ENCODE measurements at regions not wholly inside any gene's neighbourhood (a gene's known extent, or its start where the extent isn't known, plus 50 kb on each side); places are given as distances from the start of the nearest gene placed in this dataset.

DNA sequence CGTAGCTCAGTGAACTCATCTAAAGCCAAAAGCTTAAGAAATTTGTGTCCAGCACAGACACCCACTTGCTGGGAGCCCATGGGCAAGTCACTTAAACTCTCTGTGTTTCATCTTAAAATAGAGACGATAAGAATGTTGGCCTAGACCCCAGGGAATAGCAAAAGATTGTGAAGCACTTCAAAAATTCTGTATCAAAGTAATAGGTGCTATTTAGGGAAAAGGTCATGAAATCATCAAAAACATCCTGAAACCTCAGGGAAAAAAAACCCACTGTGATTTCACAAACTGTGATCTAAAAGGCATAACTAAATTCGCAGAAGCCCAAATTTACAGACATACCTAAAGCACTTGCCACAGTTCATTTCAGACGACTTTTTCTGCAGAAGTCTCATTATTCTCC lies 278.3 kb downstream of the NR2F1-AS1 start:
- TF ChIP-seq POLR2A (IDR thresholded peaks at IDR 0.05; ENCODE audit: low read length), result no peak
- no peak for TF ChIP-seq GATA1 (IDR thresholded peaks at IDR 0.05; ENCODE audit: low read depth, low read length)
- no peak for DNase-seq

DNA sequence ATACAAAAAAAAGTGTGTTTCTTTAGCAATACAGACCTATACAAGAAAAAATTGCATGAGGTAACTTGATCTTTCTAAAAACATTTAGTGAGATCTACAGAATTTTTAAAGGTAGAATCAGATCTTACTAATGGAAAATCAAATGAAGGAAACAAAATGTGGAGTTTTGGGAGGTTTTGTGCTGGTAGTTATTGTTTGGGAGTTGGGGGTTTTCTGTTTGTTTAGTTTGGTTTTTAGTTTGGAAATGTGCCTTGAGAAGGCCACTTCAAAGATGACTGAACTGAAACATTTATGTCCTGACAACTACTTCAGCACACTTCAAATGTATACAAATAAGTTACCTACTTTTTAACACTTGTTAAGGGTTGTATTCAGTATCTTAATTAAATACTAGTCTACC lies 280.1 kb downstream of the NR2F1-AS1 start:
- TF ChIP-seq POLR2A (IDR thresholded peaks at IDR 0.05; ENCODE audit: low read length) (no peak), GATA1 (IDR thresholded peaks at IDR 0.05; ENCODE audit: low read depth, low read length) (no peak)

DNA sequence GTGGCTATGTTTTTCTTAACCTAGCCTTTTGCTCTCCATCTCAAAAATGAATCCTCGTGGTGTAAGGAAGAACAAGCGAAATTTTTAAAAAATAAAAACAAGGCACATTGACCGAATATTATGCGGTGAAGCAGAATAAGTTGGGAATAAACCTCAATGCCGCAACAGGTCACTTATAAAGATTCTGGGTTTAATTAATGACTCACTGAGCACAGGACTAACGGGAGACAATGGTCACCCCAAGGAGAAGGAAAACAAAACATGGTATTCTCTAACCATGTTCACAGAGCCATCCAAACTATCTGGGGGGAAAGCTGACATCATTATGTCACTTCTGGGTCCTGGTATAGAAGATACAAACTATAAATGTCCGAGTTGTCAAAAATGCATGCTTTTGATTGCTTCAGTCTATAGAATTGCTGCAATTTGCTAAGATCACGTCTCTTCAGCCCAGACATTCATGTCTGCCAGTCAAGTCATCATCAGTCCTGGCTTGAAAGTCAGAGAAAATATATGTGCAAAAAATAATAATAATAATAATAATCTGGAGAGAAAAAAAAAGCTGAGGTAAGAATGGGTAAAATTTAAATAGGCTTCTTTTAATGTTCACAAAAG lies 280.6 kb downstream of the NR2F1-AS1 start:
- TF ChIP-seq GATA1 (IDR thresholded peaks at IDR 0.05; ENCODE audit: low read depth, low read length) (no peak), POLR2A (IDR thresholded peaks at IDR 0.05; ENCODE audit: low read length) (no peak)
- no peak for DNase-seq

More for the DNA sequence above, 280.1 kb downstream of the NR2F1-AS1 start:
- no peak for DNase-seq

DNA sequence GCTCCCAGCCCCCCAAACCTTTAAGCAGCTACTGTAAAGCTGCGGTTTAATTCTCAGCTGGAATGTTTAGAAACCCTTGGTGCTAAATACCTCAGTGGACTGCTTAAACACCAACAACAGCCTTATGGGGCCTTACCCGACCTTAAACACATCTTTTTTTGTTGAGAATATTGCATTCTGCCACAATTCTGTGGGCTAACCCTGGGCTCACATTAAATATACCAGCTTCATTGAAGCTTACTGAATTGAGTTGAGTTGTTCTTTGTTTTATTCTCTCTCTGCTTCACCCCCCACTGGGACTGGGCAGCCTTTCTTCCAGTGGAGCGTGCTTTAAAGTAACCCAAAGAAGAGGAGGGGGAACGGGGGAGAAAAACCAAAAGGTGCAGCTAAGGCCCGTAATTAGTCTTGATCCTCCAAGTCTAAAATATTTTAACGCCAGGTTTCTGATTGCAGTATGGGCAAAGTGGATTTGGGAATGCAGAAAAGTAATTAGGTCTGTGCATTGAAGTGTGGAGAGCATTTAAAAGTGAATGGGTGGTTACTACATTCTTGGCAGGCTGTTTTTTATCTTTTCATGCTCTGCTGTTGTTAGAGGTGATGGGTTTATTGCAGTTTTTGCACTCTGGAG lies 281.2 kb downstream of the NR2F1-AS1 start:
- no peak for TF ChIP-seq POLR2A (IDR thresholded peaks at IDR 0.05; ENCODE audit: low read length)
- no peak for TF ChIP-seq GATA1 (IDR thresholded peaks at IDR 0.05; ENCODE audit: low read depth, low read length)
- DNase-seq, result no peak

DNA sequence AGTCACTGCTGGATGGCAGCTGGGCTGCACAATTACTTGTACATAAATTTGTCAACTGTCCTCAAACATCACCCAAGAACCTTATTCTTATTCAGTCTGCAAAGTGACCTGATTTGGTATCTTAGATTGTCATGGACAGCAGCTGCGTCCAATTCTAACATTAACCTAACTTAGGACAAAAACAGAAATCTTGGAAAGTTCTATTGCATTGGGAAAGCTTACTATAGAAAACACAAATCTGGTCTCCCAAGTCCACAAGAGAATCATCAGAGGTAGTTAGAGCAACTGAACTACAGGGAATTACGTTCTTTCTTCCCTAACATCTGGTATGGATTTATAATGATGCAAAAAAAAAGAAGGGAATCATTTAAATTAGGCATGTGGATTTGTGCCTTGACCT lies 283.9 kb downstream of the NR2F1-AS1 start:
- no peak for DNase-seq
- TF ChIP-seq POLR2A (IDR thresholded peaks at IDR 0.05; ENCODE audit: low read length) (no peak), GATA1 (IDR thresholded peaks at IDR 0.05; ENCODE audit: low read depth, low read length) (no peak)

DNA sequence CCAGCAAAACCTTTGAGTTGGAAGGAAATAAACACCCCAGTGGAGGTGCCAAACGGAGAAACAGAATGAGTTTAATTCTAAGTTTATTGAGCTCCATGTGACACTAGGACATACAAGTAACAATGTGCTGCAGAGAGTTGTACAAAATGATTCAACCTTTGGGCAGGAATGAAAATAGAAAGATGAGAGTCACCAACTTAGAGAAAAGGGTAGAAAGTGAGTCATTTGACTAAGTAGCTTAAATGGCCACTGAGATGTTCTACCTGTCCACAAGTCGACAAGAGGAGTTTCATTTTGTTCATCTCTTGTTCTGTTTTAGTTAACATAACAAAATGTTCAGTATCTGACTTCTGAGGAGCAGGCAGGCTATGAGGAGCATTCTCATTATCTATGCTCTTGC lies 284.7 kb downstream of the NR2F1-AS1 start:
- TF ChIP-seq POLR2A (IDR thresholded peaks at IDR 0.05; ENCODE audit: low read length), result no peak
- no peak for TF ChIP-seq GATA1 (IDR thresholded peaks at IDR 0.05; ENCODE audit: low read depth, low read length)
- no peak for DNase-seq

DNA sequence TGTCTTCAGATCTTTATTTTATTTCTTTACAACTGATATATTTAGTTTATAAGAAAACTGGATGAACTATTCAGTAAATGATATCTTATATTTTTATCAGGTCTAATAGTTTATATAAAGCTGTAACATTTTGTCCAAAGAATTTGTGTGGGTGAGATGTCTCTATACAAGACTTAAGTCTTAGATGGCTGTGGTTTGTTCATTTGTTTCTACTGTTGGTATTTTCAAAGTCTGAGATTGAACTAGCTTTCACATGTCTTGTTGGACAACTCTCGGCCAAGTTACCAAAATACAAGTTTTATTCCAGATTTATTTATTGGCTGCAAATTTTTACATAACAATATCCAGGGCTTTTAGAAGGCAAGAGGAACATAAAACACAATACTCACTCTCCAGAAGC lies 286.0 kb downstream of the NR2F1-AS1 start:
- TF ChIP-seq GATA1 (IDR thresholded peaks at IDR 0.05; ENCODE audit: low read depth, low read length) (no peak), POLR2A (IDR thresholded peaks at IDR 0.05; ENCODE audit: low read length) (no peak)
- DNase-seq, result no peak

DNA sequence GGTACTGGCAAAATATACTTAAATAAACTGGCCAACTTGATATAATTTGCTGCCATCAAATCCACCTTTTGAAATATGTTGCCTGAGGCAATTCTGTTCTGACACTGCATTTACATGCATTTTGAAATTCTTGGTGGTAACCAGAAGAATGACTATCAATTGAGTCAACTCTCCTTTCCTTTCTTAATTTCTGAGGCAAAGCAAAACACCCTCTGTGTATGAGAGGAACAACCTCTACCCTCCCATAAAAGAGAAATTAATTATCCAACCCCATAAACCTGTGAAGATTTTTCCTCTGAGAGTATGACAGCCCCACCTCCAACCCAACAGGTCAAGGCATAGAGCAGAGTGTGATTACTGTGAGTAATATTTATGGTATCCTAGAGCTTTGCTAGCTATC lies 286.8 kb downstream of the NR2F1-AS1 start:
- no peak for TF ChIP-seq GATA1 (IDR thresholded peaks at IDR 0.05; ENCODE audit: low read depth, low read length)
- DNase-seq, result no peak

DNA sequence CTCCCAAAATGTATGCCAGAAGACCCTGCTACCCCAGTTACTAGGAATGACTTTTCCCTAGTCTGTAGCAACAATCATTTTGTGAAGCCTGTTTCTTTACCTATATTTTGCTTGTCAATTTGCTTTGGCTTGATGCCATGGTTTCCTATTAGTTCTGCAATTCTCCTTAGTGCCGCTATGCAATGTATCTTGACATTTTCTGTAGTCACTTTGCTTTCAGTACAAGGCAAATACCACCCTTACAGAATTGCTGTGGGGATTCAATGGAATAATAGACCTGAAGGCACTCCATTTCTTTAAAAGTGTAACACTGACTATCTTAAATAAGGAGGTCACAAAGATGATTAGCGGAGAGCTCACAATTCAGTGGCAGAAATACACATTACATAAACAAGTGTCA lies 291.1 kb downstream of the NR2F1-AS1 start:
- no peak for DNase-seq
- TF ChIP-seq POLR2A (IDR thresholded peaks at IDR 0.05; ENCODE audit: low read length) (no peak), GATA1 (IDR thresholded peaks at IDR 0.05; ENCODE audit: low read depth, low read length) (no peak)

DNA sequence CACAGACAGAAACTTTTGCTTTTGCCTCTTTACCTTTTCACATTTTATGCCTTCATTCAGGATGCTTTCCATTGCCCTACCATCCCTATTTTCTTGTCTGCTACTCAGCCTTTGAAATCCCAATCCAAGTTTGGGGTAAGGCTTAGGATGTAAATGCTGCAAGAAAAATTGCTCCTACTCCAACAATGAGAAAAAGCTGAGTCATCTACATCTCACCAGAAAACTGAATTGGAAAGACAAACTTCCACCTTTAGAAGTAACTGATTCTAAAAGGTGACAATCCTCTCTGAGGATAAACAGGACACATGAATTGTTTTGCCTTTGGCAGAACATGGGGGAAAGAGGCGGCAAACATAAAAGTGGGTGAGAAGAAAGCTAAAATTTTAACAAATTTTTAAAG lies 295.6 kb downstream of the NR2F1-AS1 start:
- TF ChIP-seq GATA1 (IDR thresholded peaks at IDR 0.05; ENCODE audit: low read depth, low read length), result no peak
- no peak for TF ChIP-seq POLR2A (IDR thresholded peaks at IDR 0.05; ENCODE audit: low read length)
- no peak for DNase-seq

DNA sequence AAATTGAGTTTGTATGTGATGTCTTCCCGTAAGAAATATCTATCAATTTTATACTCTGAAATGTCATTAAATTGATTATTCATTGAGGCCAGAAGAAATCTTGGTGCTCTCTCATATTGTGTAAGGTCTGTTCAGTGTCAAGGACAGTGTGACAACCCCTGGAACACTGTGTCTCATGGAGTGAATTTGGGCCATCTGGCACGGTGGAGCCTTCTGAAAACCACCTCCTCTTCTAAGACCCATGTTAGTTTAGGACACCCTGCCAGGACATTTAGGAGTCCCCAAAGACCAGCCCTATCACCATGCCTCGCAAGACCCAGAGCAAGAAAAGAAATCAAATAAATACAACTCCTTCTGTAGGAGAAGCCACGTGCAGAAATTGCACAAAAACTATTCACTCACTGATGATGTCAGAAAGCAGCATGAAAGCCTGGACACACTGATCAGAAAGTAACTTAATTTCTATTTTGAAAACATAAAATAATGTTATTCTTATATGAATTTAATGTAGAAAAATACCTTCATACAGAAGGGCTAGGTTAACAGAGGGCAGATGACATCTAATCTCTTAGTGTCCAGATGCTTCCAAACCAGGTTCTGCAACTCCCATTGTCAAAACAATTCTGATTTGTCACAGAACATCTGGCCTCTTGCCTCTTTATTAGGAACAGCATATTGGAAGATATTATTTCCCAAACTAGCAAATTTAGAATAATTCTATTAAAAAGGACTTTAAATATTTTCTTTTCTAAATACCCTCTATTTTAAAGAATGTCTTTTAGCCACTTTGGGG lies 298.8 kb downstream of the NR2F1-AS1 start:
- TF ChIP-seq GATA1 (IDR thresholded peaks at IDR 0.05; ENCODE audit: low read depth, low read length) (no peak), POLR2A (IDR thresholded peaks at IDR 0.05; ENCODE audit: low read length) (no peak)

DNA sequence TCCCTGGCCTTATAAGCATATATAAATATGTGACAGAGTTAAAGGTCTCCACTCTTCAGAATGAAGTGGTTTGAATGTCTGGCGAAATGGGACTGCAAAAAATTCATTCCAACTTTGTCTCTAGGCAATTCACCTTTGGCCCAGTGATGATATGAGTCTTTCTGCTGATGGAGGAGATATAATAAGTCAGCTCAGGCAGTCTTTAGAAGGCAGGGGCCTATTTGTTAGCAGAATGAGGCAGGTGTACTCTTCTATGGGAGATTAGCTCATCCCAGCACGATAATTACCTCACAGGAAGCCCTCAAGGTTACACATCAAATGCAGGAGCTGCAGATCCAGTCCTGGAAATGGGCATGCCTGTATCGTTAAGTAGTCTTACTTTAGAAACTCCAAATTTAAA lies 300.5 kb downstream of the NR2F1-AS1 start:
- TF ChIP-seq GATA1 (IDR thresholded peaks at IDR 0.05; ENCODE audit: low read depth, low read length) (no peak), POLR2A (IDR thresholded peaks at IDR 0.05; ENCODE audit: low read length) (no peak)
- DNase-seq, result no peak

More for the DNA sequence above, 298.8 kb downstream of the NR2F1-AS1 start:
- no peak for DNase-seq

DNA sequence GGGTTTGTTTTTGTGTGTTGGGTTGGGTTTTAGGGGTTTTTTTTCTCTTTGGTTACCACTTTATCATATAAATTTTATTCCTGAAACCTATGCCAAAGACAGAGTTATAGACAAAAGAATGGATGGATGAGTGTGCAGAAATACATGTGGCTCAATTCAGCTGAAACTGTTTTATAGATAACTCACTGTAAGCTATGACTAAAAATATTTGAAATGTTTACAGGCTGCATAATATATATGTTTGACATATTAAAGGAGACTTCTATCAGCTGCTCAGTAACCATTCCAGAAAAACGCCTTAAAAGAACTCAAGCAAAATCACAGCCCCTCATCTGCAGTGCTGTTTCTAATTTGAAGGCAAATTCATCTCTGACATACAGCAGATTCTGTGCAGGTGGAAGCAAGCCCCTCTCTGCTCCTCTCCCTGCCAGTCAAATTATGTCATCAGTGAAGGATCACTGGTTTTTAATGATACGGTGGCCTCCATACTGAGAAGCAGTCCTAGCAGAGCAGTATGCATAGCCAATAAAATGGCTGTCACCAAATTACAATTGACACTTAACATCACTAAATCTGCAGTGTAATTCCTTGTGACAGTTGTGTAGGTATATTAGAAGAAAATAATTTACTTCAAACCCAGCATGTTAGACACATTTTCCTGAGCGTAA lies 301.6 kb downstream of the NR2F1-AS1 start:
- TF ChIP-seq POLR2A (IDR thresholded peaks at IDR 0.05; ENCODE audit: low read length), result no peak
- no peak for TF ChIP-seq GATA1 (IDR thresholded peaks at IDR 0.05; ENCODE audit: low read depth, low read length)

DNA sequence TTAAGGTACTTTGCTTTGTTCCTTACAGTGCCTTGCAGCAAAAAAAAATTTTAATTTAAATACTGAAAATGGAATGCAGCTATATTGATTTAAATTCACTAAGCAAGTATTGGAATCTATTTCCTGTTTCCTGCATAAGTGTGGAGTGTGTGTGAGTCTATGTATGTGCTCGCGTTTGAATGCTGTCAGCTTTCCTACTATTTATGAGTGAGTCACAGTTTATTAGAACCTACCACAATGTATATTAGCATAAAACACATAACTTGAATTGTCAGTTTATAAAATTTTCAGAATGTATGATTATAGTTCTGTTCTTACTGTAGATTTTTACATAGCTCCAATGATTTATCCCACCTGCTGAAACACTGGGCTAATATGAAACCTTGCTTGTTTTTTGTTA lies 302.1 kb downstream of the NR2F1-AS1 start:
- TF ChIP-seq POLR2A (IDR thresholded peaks at IDR 0.05; ENCODE audit: low read length), result no peak
- DNase-seq, result no peak

More for the DNA sequence above, 301.6 kb downstream of the NR2F1-AS1 start:
- DNase-seq, result no peak
